Osteocyte (in vitro differentiated cells): ENCODE measurements at regions not wholly inside any gene's neighbourhood (a gene's known extent, or its start where the extent isn't known, plus 50 kb on each side); places are given as distances from the start of the nearest gene placed in this dataset.
A peak's percentile ranks its signal among the peaks of the same experiment; 100 is the strongest.

Experiments
- DNase-seq: peaks from one replicate; pipeline ENCODE4 v3.0.0; 2021; ENCODE audit warnings: mixed read lengths; ENCODE audit not compliant: unreplicated experiment; ENCODE audit errors: extremely low spot score
- H3K27ac Mint-ChIP-seq: one replicate; pipeline ENCODE4 v1.8.0; 2021; ENCODE audit warnings: mild to moderate bottlenecking, mixed read lengths; ENCODE audit not compliant: unreplicated experiment
- H3K27me3 Mint-ChIP-seq: one replicate; pipeline ENCODE4 v1.8.0; 2021; ENCODE audit warnings: mixed read lengths; ENCODE audit not compliant: unreplicated experiment
- H3K36me3 Mint-ChIP-seq: one replicate; pipeline ENCODE4 v1.8.0; 2021; ENCODE audit warnings: mixed read lengths; ENCODE audit not compliant: unreplicated experiment
- H3K4me1 Mint-ChIP-seq: one replicate; pipeline ENCODE4 v1.8.0; 2021; ENCODE audit warnings: mixed read lengths; ENCODE audit not compliant: unreplicated experiment
- H3K4me3 Mint-ChIP-seq: one replicate; pipeline ENCODE4 v1.8.0; 2021; ENCODE audit warnings: mild to moderate bottlenecking, moderate library complexity, mixed read lengths; ENCODE audit not compliant: unreplicated experiment
- H3K9me3 Mint-ChIP-seq: one replicate; pipeline ENCODE4 v1.8.0; 2021; ENCODE audit warnings: mixed read lengths; ENCODE audit not compliant: unreplicated experiment
- CTCF ChIP-seq: fragments of 200-600 bp; sonication (generic); IDR thresholded peaks from 2 replicates; pipeline ENCODE4 v1.5.0; 2021; ENCODE audit warnings: antibody characterized with exemption, mild to moderate bottlenecking, moderate library complexity

- no peak for DNase-seq
- Mint-ChIP-seq H3K27me3 (no peaks in the 10 kb centered on the region), H3K27ac (peak overlapping the region; percentile 23), H3K36me3 (no peaks in the 10 kb centered on the region), H3K4me3 (no peak overlapping the region), H3K4me1 (peaks cover 30% of the 10 kb centered on the region), H3K9me3 (no peaks in the 10 kb centered on the region)
- no peak for TF ChIP-seq CTCF
Measured at GRCh38 chr20:11275740-11276139, 601.9 kb upstream of the JAG1 start.

- Mint-ChIP-seq H3K27ac (no peak overlapping the region), H3K36me3 (no peaks in the 10 kb centered on the region)
- DNase-seq: no peak
Measured at GRCh38 chr20:11277170-11277569, 603.4 kb upstream of the JAG1 start.

GRCh38 chr20:11277858-11278257 is 604.1 kb upstream of the JAG1 start:
- Mint-ChIP-seq H3K27ac (no peak overlapping the region), H3K36me3 (no peaks in the 10 kb centered on the region), H3K9me3 (no peaks in the 10 kb centered on the region), H3K27me3 (no peaks in the 10 kb centered on the region), H3K4me1 (peaks cover 16% of the 10 kb centered on the region), H3K4me3 (no peak overlapping the region)
- no peak for DNase-seq
- TF ChIP-seq CTCF: no peak

More at GRCh38 chr20:11277170-11277569, 603.4 kb upstream of the JAG1 start:
- no peaks in the 10 kb centered on the region for H3K27me3 Mint-ChIP-seq
- no peak for TF ChIP-seq CTCF
- peaks cover 21% of the 10 kb centered on the region for H3K4me1 Mint-ChIP-seq
- no peak overlapping the region for H3K4me3 Mint-ChIP-seq
- H3K9me3 Mint-ChIP-seq: no peaks in the 10 kb centered on the region

GRCh38 chr20:11278461-11278860 is 604.7 kb upstream of the JAG1 start:
- Mint-ChIP-seq H3K9me3 (no peaks in the 10 kb centered on the region), H3K27me3 (no peaks in the 10 kb centered on the region), H3K36me3 (no peaks in the 10 kb centered on the region), H3K4me3 (no peak overlapping the region), H3K27ac (no peak overlapping the region), H3K4me1 (peaks cover 10% of the 10 kb centered on the region)
- DNase-seq: no peak
- no peak for TF ChIP-seq CTCF

GRCh38 chr20:11281240-11281639 is 607.4 kb upstream of the JAG1 start:
- no peaks in the 10 kb centered on the region for H3K4me1 Mint-ChIP-seq
- no peak for DNase-seq
- H3K27me3 Mint-ChIP-seq: no peaks in the 10 kb centered on the region

More at GRCh38 chr20:11281240-11281639, 607.4 kb upstream of the JAG1 start:
- Mint-ChIP-seq H3K36me3 (no peaks in the 10 kb centered on the region), H3K27ac (no peak overlapping the region), H3K9me3 (no peaks in the 10 kb centered on the region), H3K4me3 (no peak overlapping the region)
- TF ChIP-seq CTCF: no peak
